ENCODE measurements at regions not wholly inside any gene's neighbourhood (a gene's known extent, or its start where the extent isn't known, plus 50 kb on each side); places are given as distances from the start of the nearest gene placed in this dataset.

GRCh38 chrX:144791298-144791697 is 456.0 kb upstream of the SPANXN1 start:
- DNase-seq (ENCODE audit: low read depth in 2 of 2) = no peak

DNA sequence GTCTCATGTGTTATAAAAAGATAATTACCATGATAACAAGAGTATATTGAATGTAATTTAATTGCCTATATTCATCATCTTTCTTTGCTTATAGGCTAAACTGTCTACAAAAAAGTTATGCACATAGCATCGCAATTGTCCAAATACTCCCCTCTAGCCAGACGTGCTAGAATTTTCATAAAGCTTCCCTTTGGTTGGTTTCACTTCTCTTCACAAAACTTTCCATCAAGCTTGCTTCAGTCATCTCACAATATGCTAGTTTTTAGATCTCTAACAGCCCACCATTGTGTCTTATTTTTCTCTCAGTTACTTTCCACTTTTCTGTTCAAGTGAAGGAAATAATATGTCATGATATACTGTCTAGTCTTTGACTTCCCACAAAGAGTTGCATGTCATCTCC is 448.3 kb upstream of the SPANXN1 start:
- no peak for DNase-seq (ENCODE audit: low read depth in 2 of 2)

GRCh38 chrX:144801786-144802185 is 445.5 kb upstream of the SPANXN1 start:
- no peak for DNase-seq (ENCODE audit: low read depth in 2 of 2)

DNA sequence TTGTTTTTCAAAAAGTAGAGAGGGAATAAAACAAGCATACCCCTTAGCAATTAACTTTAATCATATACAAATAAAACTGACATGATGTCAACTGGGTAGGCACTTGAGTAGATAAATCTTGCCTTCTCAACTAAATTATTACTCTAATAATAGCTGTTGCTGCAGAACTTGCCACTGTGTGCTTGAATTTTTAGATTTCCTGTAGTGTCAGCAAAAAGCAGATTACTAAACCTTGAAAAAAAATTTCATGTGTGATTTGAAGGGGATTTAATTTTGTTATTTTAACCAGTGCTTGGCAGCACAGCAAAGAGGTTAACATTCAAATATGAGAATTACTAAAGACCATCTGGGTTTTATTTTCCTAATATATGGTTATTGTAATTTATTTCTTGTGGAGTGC is 438.3 kb upstream of the SPANXN1 start:
- no peak for DNase-seq (ENCODE audit: low read depth in 2 of 2)

DNA sequence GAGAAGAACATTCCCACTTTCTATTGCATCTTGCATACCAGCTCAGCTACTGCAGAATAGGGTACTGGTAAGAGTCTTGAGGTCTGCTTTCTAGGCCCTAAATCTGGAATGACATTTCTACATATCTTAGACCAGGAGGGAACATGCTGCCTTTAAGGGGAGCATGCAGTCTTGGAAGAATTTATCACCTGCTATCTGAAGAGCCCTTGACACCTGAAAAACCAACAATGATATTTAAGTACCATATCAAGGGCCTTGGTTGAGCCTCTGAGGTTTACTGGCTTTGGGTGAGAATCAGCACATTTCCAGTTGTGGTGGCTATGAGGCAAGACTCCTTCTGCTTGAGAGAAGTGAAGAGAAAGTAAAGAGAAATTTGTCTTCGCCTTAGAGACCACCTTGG is 436.8 kb upstream of the SPANXN1 start:
- no peak for DNase-seq (ENCODE audit: low read depth in 2 of 2)

DNA sequence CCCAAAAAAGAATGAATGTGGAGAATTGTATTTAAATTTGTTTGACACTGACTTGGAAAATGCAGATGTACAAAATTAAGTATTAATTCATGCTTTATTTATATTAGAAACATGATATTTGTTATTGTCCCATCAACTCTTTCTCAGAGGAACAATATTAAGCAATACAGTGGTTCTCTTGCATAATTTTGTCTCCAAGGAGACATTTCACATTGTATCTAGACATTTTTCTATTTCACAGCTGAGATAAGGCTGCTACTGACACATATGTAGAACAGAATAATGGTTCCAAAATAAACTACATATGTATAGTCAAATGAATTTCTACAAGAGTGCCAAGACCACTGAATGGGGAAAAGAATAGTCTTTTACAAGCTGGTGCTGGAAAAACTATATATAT is 427.9 kb upstream of the SPANXN1 start:
- DNase-seq (ENCODE audit: low read depth in 2 of 2) = no peak

DNA sequence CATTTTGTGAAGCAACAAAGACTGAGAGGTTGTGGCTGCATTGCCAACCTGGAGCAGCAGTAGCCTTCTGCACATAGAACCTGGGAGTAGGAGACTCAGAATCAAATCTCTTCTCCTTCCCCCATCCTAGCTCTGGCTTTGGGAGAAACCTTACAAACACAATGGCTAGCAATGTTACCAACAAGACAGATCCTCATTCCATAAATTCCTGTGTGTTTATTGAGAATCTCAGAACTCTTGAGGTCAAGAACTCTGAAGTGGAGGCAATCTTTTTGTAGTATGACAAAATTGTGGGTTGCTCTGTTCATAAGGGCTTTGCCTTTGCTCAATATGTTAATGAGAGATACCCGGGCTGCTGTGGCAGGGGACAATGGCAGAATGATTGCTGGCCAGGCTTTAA is 406.7 kb upstream of the SPANXN1 start:
- no peak for DNase-seq (ENCODE audit: low read depth in 2 of 2)

DNA sequence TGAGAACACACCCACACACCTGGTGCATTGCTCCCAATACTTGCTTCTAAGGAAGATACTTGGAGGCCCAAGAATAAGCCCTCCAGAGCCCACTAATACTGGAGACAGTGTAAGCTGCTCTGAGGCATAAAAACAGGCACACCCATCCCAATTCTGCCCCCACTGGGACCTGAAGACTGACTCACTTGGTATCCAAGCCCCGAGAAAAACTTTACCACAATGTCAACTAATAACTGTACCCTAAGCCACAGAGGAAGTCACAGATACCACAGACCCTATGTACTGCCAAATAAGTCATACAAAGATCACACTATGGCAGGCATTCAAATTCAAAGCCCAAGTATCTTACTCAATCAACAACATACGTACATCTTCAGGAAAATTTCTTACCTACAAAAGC is 398.2 kb upstream of the SPANXN1 start:
- DNase-seq (ENCODE audit: low read depth in 2 of 2) = no peak

GRCh38 chrX:144896323-144896722 is 351.0 kb upstream of the SPANXN1 start:
- no peak for DNase-seq (ENCODE audit: low read depth in 2 of 2)

DNA sequence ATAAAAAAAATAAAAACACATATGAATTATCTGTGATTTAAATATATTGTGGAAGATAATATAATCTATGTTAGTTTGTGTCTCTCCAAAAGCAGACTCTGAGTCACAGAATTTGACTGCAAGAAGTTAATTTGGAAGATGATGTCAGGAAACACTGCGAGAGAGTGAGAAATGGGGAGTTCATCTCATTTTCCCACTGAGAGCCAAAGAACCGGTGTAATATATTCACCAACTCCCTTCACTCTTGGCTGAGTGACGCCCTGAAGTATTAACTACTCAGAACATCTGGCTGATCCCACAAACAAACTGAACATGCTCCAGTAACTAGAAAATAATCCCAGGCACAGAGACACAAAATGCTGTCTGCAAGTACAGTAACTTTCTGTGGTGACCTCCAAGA is 345.8 kb upstream of the SPANXN1 start:
- no peak for DNase-seq (ENCODE audit: low read depth in 2 of 2)

DNA sequence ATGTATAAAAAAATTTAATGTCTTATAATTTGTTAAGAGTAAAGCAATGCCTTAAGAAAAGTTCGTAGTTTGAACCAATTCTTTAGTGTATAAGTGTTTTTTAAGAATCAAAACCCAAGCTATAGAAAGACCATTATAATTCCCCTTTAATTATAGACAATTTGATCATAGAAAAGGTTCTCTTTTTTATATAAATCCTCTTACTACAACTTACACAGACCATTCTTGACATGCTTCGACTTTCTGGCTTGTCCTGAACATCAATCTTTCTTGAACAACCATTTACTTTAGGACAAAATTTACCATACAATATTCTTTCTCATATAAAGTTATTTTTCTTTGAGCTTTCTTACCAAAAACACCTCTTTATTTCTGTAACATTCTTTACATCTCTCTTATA is 330.5 kb upstream of the SPANXN1 start:
- no peak for DNase-seq (ENCODE audit: low read depth in 2 of 2)

DNA sequence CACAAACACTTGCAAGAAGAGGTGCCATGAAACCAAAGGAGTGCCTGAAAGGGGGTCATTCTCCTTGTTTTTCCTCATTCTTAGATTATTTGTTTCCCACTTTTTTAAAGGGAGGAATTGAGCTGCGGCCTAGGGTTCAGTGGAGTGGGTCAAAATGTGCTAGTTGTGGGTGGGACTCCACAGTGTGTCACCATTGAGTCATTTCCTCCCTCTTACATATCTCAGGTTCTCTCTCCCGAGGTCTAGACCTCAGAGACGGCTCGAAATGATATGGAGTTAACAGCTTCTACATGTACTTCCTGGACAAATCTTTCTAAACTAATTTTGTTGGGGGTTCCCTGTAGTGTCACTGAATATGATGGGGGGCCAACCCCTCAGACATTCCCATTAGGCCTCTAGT is 328.4 kb upstream of the SPANXN1 start:
- DNase-seq (ENCODE audit: low read depth in 2 of 2) = no peak

DNA sequence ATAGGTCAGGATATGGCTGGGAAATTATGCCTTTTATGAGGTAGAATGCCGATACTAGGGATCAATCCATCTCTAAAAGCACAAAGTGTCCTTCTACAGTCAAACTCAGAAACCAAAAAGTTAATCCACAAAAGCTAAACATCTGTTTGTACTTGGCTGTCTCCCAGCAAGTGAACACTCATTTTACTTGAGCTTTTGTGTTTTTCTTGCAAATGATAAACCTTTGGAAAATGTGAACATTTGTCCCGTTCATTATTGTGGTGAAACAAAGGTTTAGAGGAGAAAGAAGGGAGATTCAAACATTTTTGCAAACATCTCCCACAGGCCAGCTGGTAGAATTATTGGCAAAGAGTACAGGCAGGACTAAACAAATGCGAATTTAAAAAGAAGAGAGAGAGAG is 300.6 kb upstream of the SPANXN1 start:
- no peak for DNase-seq (ENCODE audit: low read depth in 2 of 2)

Data from stimulated activated CD8-positive, alpha-beta memory T cell treated with anti-CD3 and anti-CD28 coated beads, Interleukin-2, amount 100 ng/mL, for 48 hours (primary cell).